Tibial nerve (tissue), 4 donors: ENCODE measurements at regions not wholly inside any gene's neighbourhood (a gene's known extent, or its start where the extent isn't known, plus 50 kb on each side); places are given as distances from the start of the nearest gene placed in this dataset.

ENCODE experiments used
- DNase-seq, 2 donors: peaks; one replicate each; pipeline ENCODE4 v3.0.0-alpha.2; 2019; ENCODE audit warnings: low spot score in 2 of 2
- H3K27ac ChIP-seq, 4 donors: fragments of 200-600 bp; sonication (generic) in 3 of 4; one replicate each; pipeline ENCODE4 v1.5.1; 2017 to 2019; ENCODE audit warnings: mild to moderate bottlenecking in 1 of 4
- H3K27me3 ChIP-seq, 2 donors: fragments of 200-600 bp; sonication (generic) in 1 of 2; one replicate each; pipeline versions ENCODE4 v1.5.1 to v1.6.0; 2017 to 2019
- H3K36me3 ChIP-seq, 3 donors: fragments of 200-600 bp; sonication (generic); one replicate each; pipeline ENCODE4 v1.5.1; 2018 to 2019
- H3K4me1 ChIP-seq, 4 donors: fragments of 200-600 bp; sonication (generic) in 3 of 4; one replicate each; pipeline ENCODE4 v1.5.1; 2017 to 2019
- H3K4me3 ChIP-seq, 4 donors: fragments of 200-600 bp; sonication (generic) in 3 of 4; one replicate each; pipeline ENCODE4 v1.5.1; 2017 to 2019; ENCODE audit warnings: mild to moderate bottlenecking in 1 of 4, moderate library complexity in 1 of 4
- H3K9me3 ChIP-seq, 4 donors: fragments of 200-600 bp; sonication (generic) in 3 of 4; one replicate each; pipeline ENCODE4 v1.5.1; 2017 to 2019
- EP300 ChIP-seq, 2 donors: sonication (generic); formaldehyde crosslinking; IDR thresholded peaks; one replicate each; pipeline ENCODE4 v1.6.1; 2017; ENCODE audit warnings: antibody characterized with exemption in 2 of 2, mild to moderate bottlenecking in 1 of 2
- POLR2A ChIP-seq, 2 donors: fragments of 450-650 bp; IDR thresholded peaks; one replicate each; pipeline ENCODE4 v1.6.1; 2017; ENCODE audit warnings: antibody characterized with exemption in 2 of 2, mild to moderate bottlenecking in 2 of 2, moderate library complexity in 2 of 2
- WGBS, 2 donors: methylation state at CpG; one replicate each; pipeline ENCODE4 v1.1.5; 2018; 5-methylcytosine and 5-hydroxymethylcytosine counted together
- TF ChIP-seq, protein P1 (sequence below), 5 experiments: fragments of 200-600 bp in 3 of 5; fragments of 450-650 bp in 2 of 5; sonication (generic) in 3 of 5; IDR thresholded peaks; one replicate each; pipeline ENCODE4 v1.5.1; 2016 to 2019; ENCODE audit warnings: antibody characterized with exemption in 5 of 5, mild to moderate bottlenecking in 3 of 5, moderate library complexity in 2 of 5

- no peak for DNase-seq
- Histone ChIP-seq H3K9me3 (no peaks in the 10 kb centered on the region), H3K4me1 (peaks cover 0 to 12% (median 5%) of the 10 kb centered on the region in 4 donors), H3K27me3 (no peaks in the 10 kb centered on the region), H3K27ac (no peak overlapping the region), H3K36me3 (no peaks in the 10 kb centered on the region), H3K4me3 (no peak overlapping the region)
- no peak for TF ChIP-seq EP300 (IDR thresholded peaks at IDR 0.05)
- TF ChIP-seq, protein P1, sequence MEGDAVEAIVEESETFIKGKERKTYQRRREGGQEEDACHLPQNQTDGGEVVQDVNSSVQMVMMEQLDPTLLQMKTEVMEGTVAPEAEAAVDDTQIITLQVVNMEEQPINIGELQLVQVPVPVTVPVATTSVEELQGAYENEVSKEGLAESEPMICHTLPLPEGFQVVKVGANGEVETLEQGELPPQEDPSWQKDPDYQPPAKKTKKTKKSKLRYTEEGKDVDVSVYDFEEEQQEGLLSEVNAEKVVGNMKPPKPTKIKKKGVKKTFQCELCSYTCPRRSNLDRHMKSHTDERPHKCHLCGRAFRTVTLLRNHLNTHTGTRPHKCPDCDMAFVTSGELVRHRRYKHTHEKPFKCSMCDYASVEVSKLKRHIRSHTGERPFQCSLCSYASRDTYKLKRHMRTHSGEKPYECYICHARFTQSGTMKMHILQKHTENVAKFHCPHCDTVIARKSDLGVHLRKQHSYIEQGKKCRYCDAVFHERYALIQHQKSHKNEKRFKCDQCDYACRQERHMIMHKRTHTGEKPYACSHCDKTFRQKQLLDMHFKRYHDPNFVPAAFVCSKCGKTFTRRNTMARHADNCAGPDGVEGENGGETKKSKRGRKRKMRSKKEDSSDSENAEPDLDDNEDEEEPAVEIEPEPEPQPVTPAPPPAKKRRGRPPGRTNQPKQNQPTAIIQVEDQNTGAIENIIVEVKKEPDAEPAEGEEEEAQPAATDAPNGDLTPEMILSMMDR (IDR thresholded peaks at IDR 0.05): no peak
- no peak for TF ChIP-seq POLR2A (IDR thresholded peaks at IDR 0.05)
- 69 to 73% methylated on average over 2 of the region's 2 CpGs for WGBS, 2 donors
Measured at GRCh38 chr6:17038316-17038715, 63.5 kb upstream of the STMND1 start.

GRCh38 chr6:17036065-17036393 lies 65.8 kb upstream of the STMND1 start:
- Histone ChIP-seq H3K4me3 (no peak overlapping the region), H3K9me3 (no peaks in the 10 kb centered on the region), H3K36me3 (no peaks in the 10 kb centered on the region), H3K27me3 (no peaks in the 10 kb centered on the region), H3K4me1 (peaks cover 0 to 20% (median 2%) of the 10 kb centered on the region in 4 donors), H3K27ac (no peak overlapping the region)
- DNase-seq: no peak
- WGBS, 2 donors: 93 to 95% methylated on average over 5 of the region's 5 CpGs
- TF ChIP-seq, protein P1 (IDR thresholded peaks at IDR 0.05): no peak
- no peak for TF ChIP-seq POLR2A (IDR thresholded peaks at IDR 0.05)
- TF ChIP-seq EP300 (IDR thresholded peaks at IDR 0.05): no peak

DNA sequence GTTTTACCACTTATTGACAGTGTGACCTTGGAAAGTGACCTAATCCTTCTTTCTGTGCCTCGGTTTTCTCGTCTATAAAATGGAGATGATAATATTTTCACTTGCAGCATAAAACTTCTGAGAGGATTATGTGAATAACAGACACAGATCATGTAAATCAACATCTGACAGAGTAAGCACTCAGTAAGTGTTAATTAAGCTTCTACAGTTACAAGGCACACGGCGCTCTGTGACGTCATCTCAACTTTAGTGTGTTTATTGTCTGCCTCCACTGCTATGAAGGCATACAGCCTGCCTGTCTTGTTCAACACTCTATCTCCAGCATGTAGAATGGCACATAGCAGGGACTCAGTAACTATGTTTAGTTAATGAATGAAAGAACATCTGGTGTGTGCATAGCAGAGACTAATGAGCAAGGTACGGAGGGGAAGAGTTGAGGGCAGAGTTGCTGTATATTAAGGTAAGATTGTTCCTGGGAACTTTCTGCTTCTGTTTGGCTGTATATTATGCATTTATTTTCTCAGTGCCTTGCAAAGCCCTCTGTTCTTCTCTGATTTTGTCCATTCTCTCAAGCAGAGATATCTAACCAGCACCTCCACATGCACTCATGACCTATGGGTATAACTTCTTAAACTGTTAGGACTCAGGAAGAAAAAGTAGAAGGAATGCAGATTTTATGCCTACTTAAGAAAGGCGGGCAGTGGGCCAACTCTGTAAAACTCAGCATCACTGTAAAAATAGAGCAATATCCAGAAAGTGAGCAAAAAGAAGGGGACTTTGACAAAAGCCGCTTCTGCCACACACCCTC lies 66.4 kb upstream of the STMND1 start:
- Histone ChIP-seq H3K36me3 (no peaks in the 10 kb centered on the region), H3K4me3 (no peak overlapping the region), H3K4me1 (peaks cover 0 to 20% (median 2%) of the 10 kb centered on the region in 4 donors), H3K27me3 (no peaks in the 10 kb centered on the region), H3K9me3 (no peaks in the 10 kb centered on the region), H3K27ac (no peak overlapping the region)
- DNase-seq: no peak
- 78 to 84% methylated on average over 8 of the region's 8 CpGs for WGBS, 2 donors
- TF ChIP-seq, protein P1 (IDR thresholded peaks at IDR 0.05): no peak
- no peak for TF ChIP-seq EP300 (IDR thresholded peaks at IDR 0.05)
- no peak for TF ChIP-seq POLR2A (IDR thresholded peaks at IDR 0.05)

- Histone ChIP-seq H3K27me3 (no peaks in the 10 kb centered on the region), H3K9me3 (no peaks in the 10 kb centered on the region), H3K27ac (peak overlapping the region in 2 of 4 donors; percentile 67 to 80), H3K36me3 (no peaks in the 10 kb centered on the region), H3K4me1 (peaks cover 0 to 20% (median 2%) of the 10 kb centered on the region in 4 donors), H3K4me3 (no peak overlapping the region)
- WGBS, 2 donors: 77 to 78% methylated on average over 4 of the region's 4 CpGs
- TF ChIP-seq, protein P1 (IDR thresholded peaks at IDR 0.05): no peak
- TF ChIP-seq EP300 (IDR thresholded peaks at IDR 0.05): no peak
- no peak for TF ChIP-seq POLR2A (IDR thresholded peaks at IDR 0.05)
- DNase-seq: no peak
Measured at GRCh38 chr6:17033746-17034145, 68.1 kb upstream of the STMND1 start.

- Histone ChIP-seq H3K4me1 (peaks cover 0 to 20% (median 2%) of the 10 kb centered on the region in 4 donors), H3K9me3 (no peaks in the 10 kb centered on the region), H3K4me3 (peak overlapping the region in 1 of 4 donors; percentile 31), H3K36me3 (no peaks in the 10 kb centered on the region), H3K27me3 (no peaks in the 10 kb centered on the region), H3K27ac (peak overlapping the region in 3 of 4 donors; percentile 54 to 80 (median 67))
- peak; percentile 65 to 90 for DNase-seq
- WGBS, 2 donors: 15 to 23% methylated on average over 12 of the region's 12 CpGs
- TF ChIP-seq, protein P1 (IDR thresholded peaks at IDR 0.05): no peak
- TF ChIP-seq EP300 (IDR thresholded peaks at IDR 0.05): peak; percentile 18 to 82
Measured at GRCh38 chr6:17032988-17033634, 68.7 kb upstream of the STMND1 start.
